GM18861 (cell line): ENCODE measurements at regions not wholly inside any gene's neighbourhood (a gene's known extent, or its start where the extent isn't known, plus 50 kb on each side); places are given as distances from the start of the nearest gene placed in this dataset.

Experiments
- ATAC-seq: cut with Tn5 transposase; IDR thresholded peaks from one replicate; pipeline ENCODE4 v1.9.1; 2021; ENCODE audit not compliant: unreplicated experiment

DNA sequence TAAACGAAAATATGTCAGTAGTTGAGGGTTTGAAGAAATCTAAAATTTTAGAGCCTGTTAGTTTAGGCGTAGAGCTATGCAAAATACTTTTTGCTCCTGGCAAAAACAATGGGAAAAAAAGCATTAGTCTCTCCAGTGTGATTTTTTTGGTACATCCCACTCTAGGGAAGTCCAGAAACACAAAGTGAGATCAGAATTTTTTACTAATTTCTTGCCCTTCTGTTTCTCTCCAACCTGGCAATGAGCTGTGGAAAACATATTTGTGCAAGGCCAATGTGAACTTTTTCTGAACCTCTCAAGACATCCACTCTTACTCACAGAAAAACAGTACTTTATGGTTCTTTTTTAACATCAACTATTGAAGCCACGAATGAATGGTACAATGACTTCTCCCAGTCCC is 56.9 kb upstream of the DCN start:
- ATAC-seq, result no peak
